Activated CD8-positive, alpha-beta T cell treated with anti-CD3 and anti-CD28 coated beads for 36 hours (primary cell): ENCODE measurements at regions not wholly inside any gene's neighbourhood (a gene's known extent, or its start where the extent isn't known, plus 50 kb on each side); places are given as distances from the start of the nearest gene placed in this dataset.
"Not testable (repeated sequence)": the region's sequence is repeated elsewhere in the genome, so short reads cannot be mapped to it uniquely, and the experiment has no call there.

Experiments used
- ATAC-seq: fragments of 200-7000 bp; cut with Tn5 transposase; one replicate; pipeline ENCODE4 v1.10.0; 2021; ENCODE audit warnings: mild to moderate bottlenecking, moderate library complexity
- CTCF ChIA-PET: fragments of 350-600 bp; sonication (Branson Sonifier 250); formaldehyde crosslinking; loops from one replicate; lab custom pipeline; 2021; ENCODE audit warnings: antibody characterized with exemption; lab: Charles Lee
- POLR2A ChIA-PET: fragments of 350-600 bp; sonication (Branson Sonifier 250); formaldehyde crosslinking; loops from one replicate; lab custom pipeline; 2021; ENCODE audit warnings: antibody characterized with exemption; lab: Charles Lee
- DNase-seq: peaks from one replicate; pipeline ENCODE4 v3.0.0-alpha.2; 2020
- H3K27ac Mint-ChIP-seq: one replicate; pipeline ENCODE4 v1.8.0; 2021; ENCODE audit warnings: mild to moderate bottlenecking, mixed read lengths
- H3K27me3 Mint-ChIP-seq: one replicate; pipeline ENCODE4 v1.8.0; 2021; ENCODE audit warnings: mixed read lengths
- H3K36me3 Mint-ChIP-seq: one replicate; pipeline ENCODE4 v1.8.0; 2021; ENCODE audit warnings: low read depth, mixed read lengths
- H3K4me1 Mint-ChIP-seq: one replicate; pipeline ENCODE4 v1.8.0; 2021; ENCODE audit warnings: low read depth, mixed read lengths
- H3K4me3 Mint-ChIP-seq: one replicate; pipeline ENCODE4 v1.8.0; 2021; ENCODE audit warnings: mild to moderate bottlenecking, moderate library complexity, mixed read lengths
- H3K9me3 Mint-ChIP-seq: one replicate; pipeline ENCODE4 v1.8.0; 2021; ENCODE audit warnings: mixed read lengths
- CTCF ChIP-seq: fragments of 200-600 bp; IDR thresholded peaks from one replicate; pipeline ENCODE4 v1.8.0; 2022; ENCODE audit warnings: antibody characterized with exemption, mild to moderate bottlenecking
- intact Hi-C: fragments of 100-400 bp; cut with micrococcal nuclease; formaldehyde crosslinking; loops from one replicate; pipeline ENCODE4 v1.10.0; 2022

DNA sequence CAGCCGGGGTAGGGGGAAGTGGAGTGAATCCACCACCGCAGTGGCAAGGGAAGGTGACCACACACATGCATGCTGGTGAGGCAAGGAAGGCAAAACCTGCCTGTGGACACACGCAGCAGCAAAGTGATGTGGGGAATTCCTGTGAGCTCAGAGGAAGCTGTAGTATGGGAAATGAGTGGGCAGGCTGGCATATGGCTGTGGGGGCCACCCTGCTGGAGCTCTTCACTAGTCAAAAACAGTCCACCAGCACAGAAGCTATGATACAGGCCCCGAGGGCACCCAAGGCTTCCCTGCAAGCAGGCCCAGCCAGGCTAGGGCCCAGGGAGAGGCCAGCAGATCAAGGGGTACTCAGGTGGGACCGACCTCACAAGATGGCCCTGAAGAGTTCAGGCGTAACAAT, 239.1 kb downstream of the CHM start:
- Mint-ChIP-seq H3K4me1 (no peaks in the 10 kb centered on the region), H3K9me3 (peaks cover 12% of the 10 kb centered on the region), H3K4me3 (no peak overlapping the region), H3K27ac (no peak overlapping the region), H3K36me3 (no peaks in the 10 kb centered on the region), H3K27me3 (no peaks in the 10 kb centered on the region)
- ChIA-PET POLR2A (no interaction called here), CTCF (no interaction called here)
- no peak for TF ChIP-seq CTCF
- DNase-seq (no peak), ATAC-seq (no peak)
- intact Hi-C loops = no loop called here

DNA sequence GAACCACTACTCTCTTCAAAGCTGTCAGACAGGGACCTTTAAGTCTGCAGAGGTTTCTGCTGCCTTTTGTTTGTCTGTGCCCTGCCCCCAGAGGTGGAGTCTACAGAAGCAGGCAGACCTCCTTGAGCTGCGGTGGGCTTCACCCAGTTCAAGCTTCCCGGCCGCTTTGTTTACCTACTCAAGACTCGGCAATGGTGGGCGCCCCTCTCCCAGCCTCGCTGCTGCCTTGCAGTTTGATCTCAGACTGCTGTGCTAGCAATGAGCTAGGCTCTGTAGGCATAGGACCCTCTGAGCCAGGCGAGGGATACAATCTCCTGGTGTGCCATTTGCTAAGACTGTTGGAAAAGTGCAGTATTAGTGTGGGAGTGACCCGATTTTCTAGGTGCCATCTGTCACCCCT, 275.0 kb downstream of the CHM start:
- H3K4me1 Mint-ChIP-seq, H3K4me3 Mint-ChIP-seq, H3K27me3 Mint-ChIP-seq, H3K9me3 Mint-ChIP-seq, H3K27ac Mint-ChIP-seq, DNase-seq, CTCF ChIA-PET, ATAC-seq, POLR2A ChIA-PET, intact Hi-C loops, H3K36me3 Mint-ChIP-seq: not testable (repeated sequence)

DNA sequence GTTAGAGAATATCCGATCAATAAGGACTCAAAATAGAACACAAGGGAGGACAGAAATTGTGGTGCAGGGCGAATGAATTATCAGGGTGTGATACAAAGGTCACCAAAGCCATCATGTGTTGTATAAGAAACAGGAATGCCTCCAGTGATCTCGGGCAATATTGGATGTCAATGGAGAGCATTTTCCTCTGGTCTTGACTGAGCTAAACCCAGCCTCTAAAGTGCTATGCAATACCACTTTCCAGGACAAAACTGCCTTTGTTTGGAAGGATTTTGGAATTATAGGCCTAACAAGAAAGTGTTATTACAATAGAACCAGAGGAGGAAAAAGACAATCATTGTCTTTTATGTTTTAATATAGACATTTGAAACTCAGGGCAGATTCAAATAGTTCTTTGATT, 281.7 kb downstream of the CHM start:
- no peaks in the 10 kb centered on the region for H3K36me3 Mint-ChIP-seq
- H3K9me3 Mint-ChIP-seq = no peaks in the 10 kb centered on the region
- intact Hi-C loops = no loop called here
- H3K27me3 Mint-ChIP-seq = no peaks in the 10 kb centered on the region
- ATAC-seq (no peak), DNase-seq (no peak)
- no peak overlapping the region for H3K27ac Mint-ChIP-seq
- no peaks in the 10 kb centered on the region for H3K4me1 Mint-ChIP-seq
- no peak overlapping the region for H3K4me3 Mint-ChIP-seq
- ChIA-PET CTCF (no interaction called here), POLR2A (no interaction called here)
- no peak for TF ChIP-seq CTCF

GRCh38 chrX:85723025-85723424, 324.3 kb downstream of the CHM start:
- H3K9me3 Mint-ChIP-seq, intact Hi-C loops, H3K36me3 Mint-ChIP-seq, POLR2A ChIA-PET, CTCF ChIA-PET, H3K27ac Mint-ChIP-seq, H3K4me3 Mint-ChIP-seq, DNase-seq, ATAC-seq, H3K4me1 Mint-ChIP-seq, H3K27me3 Mint-ChIP-seq: not testable (repeated sequence)

- H3K27me3 Mint-ChIP-seq, H3K9me3 Mint-ChIP-seq, H3K36me3 Mint-ChIP-seq, POLR2A ChIA-PET, DNase-seq, intact Hi-C loops, H3K4me3 Mint-ChIP-seq, H3K27ac Mint-ChIP-seq, ATAC-seq, CTCF ChIA-PET, H3K4me1 Mint-ChIP-seq: not testable (repeated sequence)
Measured at GRCh38 chrX:85703233-85703632, 323.8 kb upstream of the POF1B start.

- ATAC-seq (no peak), DNase-seq (no peak)
- ChIA-PET POLR2A (no interaction called here), CTCF (no interaction called here)
- no peak for TF ChIP-seq CTCF
- Mint-ChIP-seq H3K9me3 (peaks cover 4% of the 10 kb centered on the region), H3K27me3 (no peaks in the 10 kb centered on the region), H3K4me1 (no peaks in the 10 kb centered on the region), H3K4me3 (no peak overlapping the region), H3K36me3 (no peaks in the 10 kb centered on the region), H3K27ac (no peak overlapping the region)
- intact Hi-C loops = no loop called here
Measured at GRCh38 chrX:85698921-85699320, 319.5 kb upstream of the POF1B start.

GRCh38 chrX:85685843-85686242, 306.4 kb upstream of the POF1B start:
- POLR2A ChIA-PET = no interaction called here
- H3K36me3 Mint-ChIP-seq = no peaks in the 10 kb centered on the region
- CTCF ChIA-PET = no interaction called here
- DNase-seq (no peak), ATAC-seq (no peak)
- intact Hi-C loops = no loop called here
- H3K27ac Mint-ChIP-seq = no peak overlapping the region
- no peak for TF ChIP-seq CTCF
- H3K4me3 Mint-ChIP-seq = no peak overlapping the region
- H3K9me3 Mint-ChIP-seq = no peaks in the 10 kb centered on the region
- H3K27me3 Mint-ChIP-seq = no peaks in the 10 kb centered on the region
- H3K4me1 Mint-ChIP-seq = no peaks in the 10 kb centered on the region
